ENCODE measurements at regions not wholly inside any gene's neighbourhood (a gene's known extent, or its start where the extent isn't known, plus 50 kb on each side); places are given as distances from the start of the nearest gene placed in this dataset.

- Histone ChIP-seq H3K9me3 (no peaks in the 10 kb centered on the region), H3K4me3 (no peak overlapping the region), H3K27me3 (peaks cover 0 to 5% (median 0%) of the 10 kb centered on the region in 7 donors), H3K27ac (no peak overlapping the region), H3K4me1 (peaks cover 0 to 14% (median 0%) of the 10 kb centered on the region in 9 donors), H3K36me3 (no peaks in the 10 kb centered on the region)
- 76 to 85% methylated on average over 9 of the region's 9 CpGs for WGBS, 2 donors
- no peak for TF ChIP-seq CTCF (IDR thresholded peaks at IDR 0.05)
- intact Hi-C loops (cut with DNase I): loop anchor here in 9 of 10 donors (1.0 to 10.0 kb wide), 9 partner anchors 211 to 444 kb away; partner anchors contain the start of gene CDK8 (in 1 of the 9)
- DNase-seq (no peak), ATAC-seq (no peak)
These were observed 73.9 kb upstream of the WASF3 start for GRCh38 chr13:26483546-26483945.

- no peak for TF ChIP-seq CTCF (IDR thresholded peaks at IDR 0.05)
- Histone ChIP-seq H3K9me3 (no peaks in the 10 kb centered on the region), H3K36me3 (no peaks in the 10 kb centered on the region), H3K4me1 (peaks cover 0 to 14% (median 0%) of the 10 kb centered on the region in 9 donors), H3K27ac (no peak overlapping the region), H3K27me3 (peaks cover 0 to 7% (median 0%) of the 10 kb centered on the region in 7 donors), H3K4me3 (no peak overlapping the region)
- no peak for ATAC-seq
- intact Hi-C loops (cut with DNase I): loop anchor here in 6 of 10 donors (5.0 to 10.0 kb wide), 6 partner anchors 211 to 443 kb away; partner anchors contain the start of gene CDK8 (in 1 of the 6)
- DNase-seq: no peak
- WGBS, 2 donors: 79 to 80% methylated on average over 6 of the region's 6 CpGs
These were observed 73.3 kb upstream of the WASF3 start for GRCh38 chr13:26484196-26484595.

GRCh38 chr13:26485288-26485687 lies 72.2 kb upstream of the WASF3 start:
- H3K4me1 ChIP-seq: peaks cover 0 to 14% (median 0%) of the 10 kb centered on the region in 9 donors
- TF ChIP-seq CTCF (IDR thresholded peaks at IDR 0.05): no peak
- ATAC-seq (no peak), DNase-seq (no peak)
- no peaks in the 10 kb centered on the region for H3K36me3 ChIP-seq
- H3K4me3 ChIP-seq: no peak overlapping the region
- peak overlapping the region in 1 of 10 donors; percentile 75 for H3K27ac ChIP-seq
- H3K27me3 ChIP-seq: peaks cover 0 to 7% (median 0%) of the 10 kb centered on the region in 7 donors
- WGBS, 2 donors: 83 to 86% methylated on average over 7 of the region's 7 CpGs
- H3K9me3 ChIP-seq: no peaks in the 10 kb centered on the region
- intact Hi-C loops (cut with DNase I): loop anchor here in 3 of 10 donors (10.0 kb wide), 3 partner anchors 210 to 440 kb away; partner anchors contain the start of gene CDK8 (in 1 of the 3)

- intact Hi-C loops (cut with DNase I): loop anchor here in 3 of 10 donors (10.0 kb wide), 3 partner anchors 209 to 439 kb away; partner anchors contain the start of gene CDK8 (in 1 of the 3)
- peak in 3 of 8 donors; percentile 42 to 45 (median 43) for ATAC-seq
- no peak for DNase-seq
- Histone ChIP-seq H3K27me3 (peaks cover 0 to 7% (median 0%) of the 10 kb centered on the region in 7 donors), H3K4me1 (peaks cover 0 to 14% (median 0%) of the 10 kb centered on the region in 9 donors), H3K27ac (peak overlapping the region in 5 of 10 donors; percentile 25 to 75 (median 37)), H3K36me3 (no peaks in the 10 kb centered on the region), H3K4me3 (no peak overlapping the region), H3K9me3 (no peaks in the 10 kb centered on the region)
- 52 to 55% methylated on average over 9 of the region's 9 CpGs for WGBS, 2 donors
- TF ChIP-seq CTCF (IDR thresholded peaks at IDR 0.05): no peak
These were observed 71.7 kb upstream of the WASF3 start for GRCh38 chr13:26485786-26486185.
